Ishikawa (cell line): ENCODE measurements at regions not wholly inside any gene's neighbourhood (a gene's known extent, or its start where the extent isn't known, plus 50 kb on each side); places are given as distances from the start of the nearest gene placed in this dataset.

Source experiments
- CEBPB ChIP-seq: IDR thresholded peaks from 2 replicates; pipeline ENCODE4 v1.6.1; 2012
- CREB1 ChIP-seq: IDR thresholded peaks from 2 replicates; pipeline ENCODE4 v1.6.1; 2012; ENCODE audit warnings: low read depth
- EGR1 ChIP-seq: IDR thresholded peaks from 2 replicates; pipeline ENCODE4 v1.6.1; 2012
- EP300 ChIP-seq: IDR thresholded peaks from 2 replicates; pipeline ENCODE4 v1.6.1; 2012; ENCODE audit warnings: borderline replicate concordance
- FOXM1 ChIP-seq: IDR thresholded peaks from 2 replicates; pipeline ENCODE4 v1.6.1; 2012; ENCODE audit warnings: low read depth, borderline replicate concordance
- MAX ChIP-seq: IDR thresholded peaks from 2 replicates; pipeline ENCODE4 v1.6.1; 2012
- NFIC ChIP-seq: IDR thresholded peaks from 2 replicates; pipeline ENCODE4 v1.6.1; 2012
- RAD21 ChIP-seq: IDR thresholded peaks from 2 replicates; pipeline ENCODE4 v1.6.1; 2012; ENCODE audit warnings: low read depth
- TAF1 ChIP-seq: IDR thresholded peaks from 2 replicates; pipeline ENCODE4 v1.6.1; 2012; ENCODE audit warnings: low read depth, mild to moderate bottlenecking
- TCF12 ChIP-seq: IDR thresholded peaks from 2 replicates; pipeline ENCODE4 v1.6.1; 2012; ENCODE audit warnings: low read depth
- TEAD4 ChIP-seq: IDR thresholded peaks from 2 replicates; pipeline ENCODE4 v1.6.1; 2012
- YY1 ChIP-seq: IDR thresholded peaks from 2 replicates; pipeline ENCODE4 v1.6.1; 2012; ENCODE audit warnings: low read depth
- ZBTB7A ChIP-seq: IDR thresholded peaks from 2 replicates; pipeline ENCODE4 v1.6.1; 2012; ENCODE audit warnings: low read depth
- TF ChIP-seq, protein P1 (sequence below): IDR thresholded peaks from 2 replicates; pipeline ENCODE4 v1.6.1; 2012
- TF ChIP-seq, protein P2 (sequence below): IDR thresholded peaks from 2 replicates; pipeline ENCODE4 v1.6.1; 2012; ENCODE audit warnings: low read depth, mild to moderate bottlenecking

DNA sequence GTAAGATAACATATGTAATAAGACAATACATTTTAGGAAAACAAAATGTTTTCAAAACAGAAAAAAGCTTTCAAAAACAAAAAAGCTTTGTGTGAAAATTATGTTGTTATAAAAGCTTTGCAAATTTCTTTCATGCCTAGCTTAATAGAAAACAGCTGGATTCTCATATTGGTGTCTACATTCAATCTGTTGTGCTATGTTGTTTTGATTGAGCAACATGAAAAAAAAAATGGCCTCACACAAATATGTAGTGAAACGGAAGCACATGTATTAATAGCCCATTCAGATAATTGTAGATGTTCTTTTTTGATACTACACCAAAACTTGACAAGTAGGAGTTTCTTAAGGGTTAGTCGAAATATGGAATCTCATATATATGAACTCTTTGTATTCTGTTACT, 197.5 kb downstream of the ZEB2 start:
- TF ChIP-seq CREB1, result no peak
- no peak for TF ChIP-seq ZBTB7A
- TF ChIP-seq TCF12, result no peak
- TF ChIP-seq, protein P1, sequence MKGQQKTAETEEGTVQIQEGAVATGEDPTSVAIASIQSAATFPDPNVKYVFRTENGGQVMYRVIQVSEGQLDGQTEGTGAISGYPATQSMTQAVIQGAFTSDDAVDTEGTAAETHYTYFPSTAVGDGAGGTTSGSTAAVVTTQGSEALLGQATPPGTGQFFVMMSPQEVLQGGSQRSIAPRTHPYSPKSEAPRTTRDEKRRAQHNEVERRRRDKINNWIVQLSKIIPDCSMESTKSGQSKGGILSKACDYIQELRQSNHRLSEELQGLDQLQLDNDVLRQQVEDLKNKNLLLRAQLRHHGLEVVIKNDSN, result no peak
- TF ChIP-seq TAF1, result no peak
- TF ChIP-seq, protein P2, sequence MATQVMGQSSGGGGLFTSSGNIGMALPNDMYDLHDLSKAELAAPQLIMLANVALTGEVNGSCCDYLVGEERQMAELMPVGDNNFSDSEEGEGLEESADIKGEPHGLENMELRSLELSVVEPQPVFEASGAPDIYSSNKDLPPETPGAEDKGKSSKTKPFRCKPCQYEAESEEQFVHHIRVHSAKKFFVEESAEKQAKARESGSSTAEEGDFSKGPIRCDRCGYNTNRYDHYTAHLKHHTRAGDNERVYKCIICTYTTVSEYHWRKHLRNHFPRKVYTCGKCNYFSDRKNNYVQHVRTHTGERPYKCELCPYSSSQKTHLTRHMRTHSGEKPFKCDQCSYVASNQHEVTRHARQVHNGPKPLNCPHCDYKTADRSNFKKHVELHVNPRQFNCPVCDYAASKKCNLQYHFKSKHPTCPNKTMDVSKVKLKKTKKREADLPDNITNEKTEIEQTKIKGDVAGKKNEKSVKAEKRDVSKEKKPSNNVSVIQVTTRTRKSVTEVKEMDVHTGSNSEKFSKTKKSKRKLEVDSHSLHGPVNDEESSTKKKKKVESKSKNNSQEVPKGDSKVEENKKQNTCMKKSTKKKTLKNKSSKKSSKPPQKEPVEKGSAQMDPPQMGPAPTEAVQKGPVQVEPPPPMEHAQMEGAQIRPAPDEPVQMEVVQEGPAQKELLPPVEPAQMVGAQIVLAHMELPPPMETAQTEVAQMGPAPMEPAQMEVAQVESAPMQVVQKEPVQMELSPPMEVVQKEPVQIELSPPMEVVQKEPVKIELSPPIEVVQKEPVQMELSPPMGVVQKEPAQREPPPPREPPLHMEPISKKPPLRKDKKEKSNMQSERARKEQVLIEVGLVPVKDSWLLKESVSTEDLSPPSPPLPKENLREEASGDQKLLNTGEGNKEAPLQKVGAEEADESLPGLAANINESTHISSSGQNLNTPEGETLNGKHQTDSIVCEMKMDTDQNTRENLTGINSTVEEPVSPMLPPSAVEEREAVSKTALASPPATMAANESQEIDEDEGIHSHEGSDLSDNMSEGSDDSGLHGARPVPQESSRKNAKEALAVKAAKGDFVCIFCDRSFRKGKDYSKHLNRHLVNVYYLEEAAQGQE, result no peak
- no peak for TF ChIP-seq EP300
- TF ChIP-seq FOXM1, result no peak
- TF ChIP-seq TEAD4, result no peak
- no peak for TF ChIP-seq NFIC
- no peak for TF ChIP-seq EGR1
- no peak for TF ChIP-seq MAX
- TF ChIP-seq RAD21, result no peak
- no peak for TF ChIP-seq YY1
- no peak for TF ChIP-seq CEBPB

GRCh38 chr2:144320491-144320890, 199.4 kb downstream of the ZEB2 start:
- TF ChIP-seq EP300 (no peak), ZBTB7A (no peak), CREB1 (no peak), FOXM1 (no peak), YY1 (no peak), RAD21 (no peak), TEAD4 (no peak), TAF1 (no peak), NFIC (no peak), EGR1 (no peak), TCF12 (no peak), MAX (no peak), CEBPB (no peak)
- TF ChIP-seq, protein P1, result no peak
- TF ChIP-seq, protein P2, result no peak

GRCh38 chr2:144317071-144317738, 202.7 kb downstream of the ZEB2 start:
- TF ChIP-seq ZBTB7A (no peak), NFIC (no peak), RAD21 (no peak), CREB1 (no peak), YY1 (no peak), TCF12 (no peak), TAF1 (no peak), MAX (no peak)
- TF ChIP-seq, protein P1, result no peak
- TF ChIP-seq, protein P2, result no peak
